Heart left ventricle (tissue), 16 donors: ENCODE measurements at regions not wholly inside any gene's neighbourhood (a gene's known extent, or its start where the extent isn't known, plus 50 kb on each side); places are given as distances from the start of the nearest gene placed in this dataset.

ENCODE experiments used
- ATAC-seq, 4 donors: fragments of 200-7000 bp; cut with Tn5 transposase; one replicate each; pipeline ENCODE4 v1.9.1; 2020 to 2022; ENCODE audit warnings: moderate library complexity in 4 of 4, mild to moderate bottlenecking in 3 of 4, moderate number of reproducible peaks in 1 of 4
- DNase-seq, 5 donors: peaks; one replicate each; pipeline ENCODE4 v3.0.0-alpha.2; 2020
- H3K27ac ChIP-seq, 12 donors: fragments of 200-600 bp; sonication (generic) in 4 of 12; one replicate each; pipeline versions ENCODE4 v1.5.0 to v1.8.0; 2016 to 2022; ENCODE audit warnings: mild to moderate bottlenecking in 2 of 12
- H3K27me3 ChIP-seq, 9 donors: fragments of 200-600 bp; sonication (generic) in 2 of 9; one replicate each; pipeline versions ENCODE4 v1.5.1 to v1.8.0; 2016 to 2022; ENCODE audit warnings: mild to moderate bottlenecking in 3 of 9
- H3K36me3 ChIP-seq, 9 donors: fragments of 200-600 bp; sonication (generic) in 2 of 9; one replicate each; pipeline versions ENCODE4 v1.5.0 to v1.8.0; 2018 to 2022; ENCODE audit warnings: mild to moderate bottlenecking in 2 of 9
- H3K4me1 ChIP-seq, 12 donors: fragments of 200-600 bp; sonication (generic) in 4 of 12; one replicate each; pipeline versions ENCODE4 v1.5.0 to v1.8.0; 2016 to 2022; ENCODE audit warnings: mild to moderate bottlenecking in 3 of 12
- H3K4me3 ChIP-seq, 12 donors: fragments of 200-600 bp; sonication (generic) in 4 of 12; one replicate each; pipeline versions ENCODE4 v1.5.0 to v1.8.0; 2017 to 2022; ENCODE audit warnings: mild to moderate bottlenecking in 9 of 12, moderate library complexity in 4 of 12
- H3K9me3 ChIP-seq, 12 donors: fragments of 200-600 bp; sonication (generic) in 4 of 12; one replicate each; pipeline versions ENCODE4 v1.5.0 to v1.8.0; 2016 to 2022; ENCODE audit warnings: mild to moderate bottlenecking in 1 of 12
- CTCF ChIP-seq, 12 donors: fragments of 200-600 bp; sonication (generic) in 4 of 12; IDR thresholded peaks; one replicate each; pipeline versions ENCODE4 v1.5.0 to v1.8.0; 2018 to 2022; ENCODE audit warnings: antibody characterized with exemption in 12 of 12, mild to moderate bottlenecking in 5 of 12
- POLR2A ChIP-seq, 2 donors: fragments of 450-650 bp; IDR thresholded peaks; one replicate each; pipeline ENCODE4 v1.6.1; 2017; ENCODE audit warnings: antibody characterized with exemption in 2 of 2, mild to moderate bottlenecking in 2 of 2, moderate library complexity in 2 of 2
- WGBS, 4 donors: extraction: QIAGEN DNeasy Blood & Tissue Kit in 2 of 4; methylation state at CpG; one replicate each; pipeline versions ENCODE4 v1.1.5 to v1.1.7; 2013 to 2018; 5-methylcytosine and 5-hydroxymethylcytosine counted together
- intact Hi-C, 10 donors: fragments of 100-400 bp; cut with DNase I; formaldehyde crosslinking; loops; one replicate each; pipeline versions ENCODE4 v1.11.1 to v1.14.2; 2022
- donor health status: ischemic (EF 13 %, LVEDD 7.1; RV severe dilation, severe dysfunction).
- donor health status: healthy with polysubstance abuse.
- donor health status: DM: no; HTN: yes; CAD: no.
- donor health status: DM: no; HTN: no; CAD: no.
- donor health status: ischemic (EF 25% LVEDD 6.9; RV normal size, moderate dysfunction).
- donor health status: ischemic (EF 25% LVEDD 5.7; RV mildly dilated, moderate dysfunction).
- donor health status: healthy.
- donor health status: DM: yes; HTN: yes; CAD: no.
- donor health status: ischemic (EF 35%, LVEDD 5.7; RV mildly dilated, moderate dysfunction).
- donor health status: nonischemic (EF 11% LVEDD 7.7; RV severe dilation, severe dysfunction).
- donor health status: DM: yes; HTN: yes; CAD: no.
- donor health status: PGD.
- donor health status: ischemic (EF 29% LVEDD 5.4; RV normal size, mild dysfunction).
- donor health status: nonischemic (EF 23%, LVEDD 6.1; RV moderate dilation, normal function).

GRCh38 chr15:59953392-59953883 lies 50.7 kb upstream of the FOXB1 start:
- no peak overlapping the region for H3K4me3 ChIP-seq

DNA sequence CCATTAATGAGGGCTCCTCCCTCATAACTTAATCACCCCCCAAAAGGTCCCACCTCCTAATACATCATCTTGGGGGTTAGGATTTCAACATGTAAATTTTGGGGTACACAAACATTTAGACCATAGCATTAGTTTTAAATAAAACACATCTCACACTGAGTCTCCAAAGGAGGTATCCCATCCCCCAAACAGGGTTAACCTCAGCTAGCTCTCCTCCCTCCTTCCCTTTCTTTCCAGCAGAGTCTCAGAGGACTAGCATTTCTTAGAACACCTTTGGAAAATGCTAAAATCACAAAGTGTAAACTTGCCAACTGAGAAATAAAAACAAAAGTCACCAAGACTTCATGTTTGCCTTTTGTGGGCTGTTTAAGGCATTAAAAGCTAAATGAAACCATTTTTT lies 51.2 kb upstream of the FOXB1 start:
- ATAC-seq (no peak), DNase-seq (no peak)
- intact Hi-C loops = no loop called here
- Histone ChIP-seq H3K27ac (no peak overlapping the region), H3K4me1 (no peaks in the 10 kb centered on the region), H3K9me3 (peaks cover 0 to 14% (median 5%) of the 10 kb centered on the region in 12 donors), H3K27me3 (peaks cover 0 to 15% (median 0%) of the 10 kb centered on the region in 9 donors), H3K4me3 (no peak overlapping the region), H3K36me3 (no peaks in the 10 kb centered on the region)
- TF ChIP-seq POLR2A (IDR thresholded peaks at IDR 0.05) (no peak), CTCF (IDR thresholded peaks at IDR 0.05) (no peak)

More at GRCh38 chr15:59953392-59953883, 50.7 kb upstream of the FOXB1 start:
- 29 to 49% (median 44%) methylated on average over 8 of the region's 8 CpGs for WGBS, 4 donors
- DNase-seq (no peak), ATAC-seq (no peak)
- intact Hi-C loops = no loop called here
- Histone ChIP-seq H3K27me3 (peaks cover 0 to 15% (median 0%) of the 10 kb centered on the region in 9 donors), H3K4me1 (no peaks in the 10 kb centered on the region), H3K9me3 (peaks cover 0 to 19% (median 7%) of the 10 kb centered on the region in 12 donors), H3K27ac (no peak overlapping the region), H3K36me3 (no peaks in the 10 kb centered on the region)
- no peak for TF ChIP-seq CTCF (IDR thresholded peaks at IDR 0.05)
- TF ChIP-seq POLR2A (IDR thresholded peaks at IDR 0.05) = no peak

DNA sequence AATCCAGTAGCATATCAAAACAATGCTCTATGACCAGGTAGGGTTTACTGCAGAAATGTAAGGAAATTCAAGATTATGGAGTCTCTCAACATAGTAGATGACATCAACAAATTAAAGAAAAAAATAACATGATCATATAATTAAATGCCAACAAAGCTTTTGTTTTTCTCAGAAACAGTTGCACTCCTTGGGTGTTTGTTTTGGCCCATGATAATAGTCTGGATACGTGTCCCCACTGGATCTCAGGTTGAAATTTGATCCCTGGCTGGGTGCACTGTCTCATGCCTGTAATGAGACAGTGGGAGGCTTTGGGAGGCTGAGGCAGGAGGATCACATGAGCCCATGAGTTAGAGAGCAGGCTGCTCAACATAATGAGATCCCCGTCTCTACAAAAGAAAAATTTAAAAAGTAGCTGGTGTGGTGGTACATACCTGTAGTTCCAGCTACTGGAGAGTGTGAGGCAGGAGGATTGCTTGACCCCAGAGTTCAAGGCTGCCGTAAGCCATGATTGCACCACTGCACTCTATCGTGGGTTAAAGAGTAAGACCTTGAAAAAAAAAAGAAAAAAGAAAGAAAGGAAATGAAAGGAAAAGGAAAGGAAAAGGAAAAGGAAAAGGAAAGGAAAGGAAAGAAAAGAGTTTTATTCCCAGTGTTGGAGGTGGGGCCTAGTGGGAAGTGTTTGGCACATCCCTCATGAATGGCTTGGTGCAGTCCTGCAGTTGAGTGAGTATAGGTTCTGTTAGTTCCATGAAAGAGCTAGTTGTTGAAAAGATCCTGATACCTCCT lies 53.3 kb upstream of the FOXB1 start:
- no peak for TF ChIP-seq CTCF (IDR thresholded peaks at IDR 0.05)
- no peak for TF ChIP-seq POLR2A (IDR thresholded peaks at IDR 0.05)
- 66 to 68% (median 67%) methylated on average over 4 of the region's 4 CpGs for WGBS, 4 donors
- peaks cover 0 to 15% (median 0%) of the 10 kb centered on the region in 9 donors for H3K27me3 ChIP-seq
- no peak overlapping the region for H3K4me3 ChIP-seq
- H3K9me3 ChIP-seq = peaks cover 0 to 13% (median 0%) of the 10 kb centered on the region in 12 donors
- no peaks in the 10 kb centered on the region for H3K36me3 ChIP-seq
- ATAC-seq (no peak), DNase-seq (no peak)
- H3K27ac ChIP-seq = no peak overlapping the region
- intact Hi-C loops = no loop called here
- H3K4me1 ChIP-seq = no peaks in the 10 kb centered on the region

DNA sequence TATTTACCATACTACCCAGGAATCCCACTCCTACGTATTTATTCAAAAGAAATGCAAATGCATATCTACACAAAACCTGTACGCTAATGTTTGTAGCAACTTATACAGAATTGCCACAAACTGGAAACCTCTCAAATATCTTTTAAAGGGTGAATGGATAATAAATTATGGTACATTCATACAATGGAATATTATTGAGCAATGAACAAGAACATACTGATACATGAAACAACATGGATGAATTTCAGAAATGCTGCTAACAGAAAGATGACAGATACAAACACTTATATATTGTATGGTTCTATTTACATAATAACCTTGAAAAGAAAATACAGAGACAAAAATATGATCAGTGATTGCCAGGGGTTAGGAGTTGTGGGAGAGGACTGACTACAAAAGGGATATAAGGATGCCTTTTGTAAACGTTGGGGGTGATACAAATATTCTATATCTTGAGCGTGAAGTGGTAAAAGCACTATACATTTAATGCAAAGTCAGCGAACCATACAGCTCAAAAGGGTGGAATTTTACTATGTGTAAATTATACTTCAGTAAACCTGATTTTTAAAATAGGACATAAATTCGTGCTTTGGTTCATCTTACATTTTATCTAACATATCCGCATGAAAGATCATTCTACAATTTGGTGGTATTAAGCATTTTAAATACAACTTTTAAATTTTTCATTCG lies 55.0 kb upstream of the FOXB1 start:
- ATAC-seq = no peak
- Histone ChIP-seq H3K27me3 (peaks cover 0 to 14% (median 0%) of the 10 kb centered on the region in 9 donors), H3K9me3 (no peaks in the 10 kb centered on the region), H3K36me3 (no peaks in the 10 kb centered on the region), H3K4me3 (no peak overlapping the region), H3K27ac (no peak overlapping the region), H3K4me1 (no peaks in the 10 kb centered on the region)
- no peak for DNase-seq
- no peak for TF ChIP-seq POLR2A (IDR thresholded peaks at IDR 0.05)
- no peak for TF ChIP-seq CTCF (IDR thresholded peaks at IDR 0.05)
- intact Hi-C loops = no loop called here
- 86 to 88% (median 87%) methylated on average over 8 of the region's 8 CpGs for WGBS, 4 donors
